ENCODE measurements at regions not wholly inside any gene's neighbourhood (a gene's known extent, or its start where the extent isn't known, plus 50 kb on each side); places are given as distances from the start of the nearest gene placed in this dataset.
A peak's percentile ranks its signal among the peaks of the same experiment; 100 is the strongest.

- no peak for DNase-seq (ENCODE audit: extremely low spot score in 2 of 2)
- H3K27me3 ChIP-seq: no peaks in the 10 kb centered on the region
- no peaks in the 10 kb centered on the region for H3K9me3 ChIP-seq
- H3K4me3 ChIP-seq: no peak overlapping the region
- H3K4me1 ChIP-seq: no peaks in the 10 kb centered on the region
- intact Hi-C loops (cut with DNase I): no loop called here
- peak overlapping the region; percentile 57 for H3K27ac ChIP-seq
- TF ChIP-seq CTCF (IDR thresholded peaks at IDR 0.05) (no peak), POLR2A (IDR thresholded peaks at IDR 0.05) (no peak), POLR2AphosphoS5 (IDR thresholded peaks at IDR 0.05; ENCODE audit: insufficient read depth in 1 of 2, low read depth in 1 of 2) (no peak)
- H3K36me3 ChIP-seq: no peaks in the 10 kb centered on the region
Observed at GRCh38 chr9:111197256-111197655, 132.8 kb downstream of the OR2K2 start.

- Histone ChIP-seq H3K27ac (peak overlapping the region; percentile 57), H3K4me3 (no peak overlapping the region), H3K9me3 (no peaks in the 10 kb centered on the region), H3K36me3 (no peaks in the 10 kb centered on the region), H3K27me3 (no peaks in the 10 kb centered on the region), H3K4me1 (no peaks in the 10 kb centered on the region)
- TF ChIP-seq POLR2AphosphoS5 (IDR thresholded peaks at IDR 0.05; ENCODE audit: insufficient read depth in 1 of 2, low read depth in 1 of 2) (no peak), CTCF (IDR thresholded peaks at IDR 0.05) (no peak), POLR2A (IDR thresholded peaks at IDR 0.05) (no peak)
- intact Hi-C loops (cut with DNase I): no loop called here
- DNase-seq (ENCODE audit: extremely low spot score in 2 of 2): no peak
Observed at GRCh38 chr9:111195766-111196165, 134.3 kb downstream of the OR2K2 start.

- no peak overlapping the region for H3K4me3 ChIP-seq
- intact Hi-C loops (cut with DNase I): no loop called here
- no peak overlapping the region for H3K27ac ChIP-seq
- no peaks in the 10 kb centered on the region for H3K27me3 ChIP-seq
- no peak for TF ChIP-seq POLR2AphosphoS5 (IDR thresholded peaks at IDR 0.05; ENCODE audit: insufficient read depth in 1 of 2, low read depth in 1 of 2)
- no peak for TF ChIP-seq CTCF (IDR thresholded peaks at IDR 0.05)
- no peak for TF ChIP-seq POLR2A (IDR thresholded peaks at IDR 0.05)
- DNase-seq (ENCODE audit: extremely low spot score in 2 of 2): no peak
- H3K36me3 ChIP-seq: no peaks in the 10 kb centered on the region
- no peaks in the 10 kb centered on the region for H3K4me1 ChIP-seq
- H3K9me3 ChIP-seq: no peaks in the 10 kb centered on the region
Observed at GRCh38 chr9:111193095-111193494, 136.9 kb downstream of the OR2K2 start.

GRCh38 chr9:111192650-111193049 is 137.4 kb downstream of the OR2K2 start:
- H3K4me1 ChIP-seq: no peaks in the 10 kb centered on the region
- H3K27ac ChIP-seq: no peak overlapping the region
- TF ChIP-seq POLR2A (IDR thresholded peaks at IDR 0.05): no peak
- H3K36me3 ChIP-seq: no peaks in the 10 kb centered on the region
- DNase-seq (ENCODE audit: extremely low spot score in 2 of 2): no peak
- no peaks in the 10 kb centered on the region for H3K27me3 ChIP-seq
- no peak overlapping the region for H3K4me3 ChIP-seq
- intact Hi-C loops (cut with DNase I): no loop called here
- H3K9me3 ChIP-seq: no peaks in the 10 kb centered on the region

GRCh38 chr9:111190347-111190746 is 139.7 kb downstream of the OR2K2 start:
- TF ChIP-seq POLR2AphosphoS5 (IDR thresholded peaks at IDR 0.05; ENCODE audit: insufficient read depth in 1 of 2, low read depth in 1 of 2) (no peak), POLR2A (IDR thresholded peaks at IDR 0.05) (no peak), CTCF (IDR thresholded peaks at IDR 0.05) (no peak)
- Histone ChIP-seq H3K27ac (no peak overlapping the region), H3K4me3 (no peak overlapping the region), H3K4me1 (no peaks in the 10 kb centered on the region), H3K9me3 (no peaks in the 10 kb centered on the region), H3K27me3 (no peaks in the 10 kb centered on the region), H3K36me3 (no peaks in the 10 kb centered on the region)
- intact Hi-C loops (cut with DNase I): no loop called here
- no peak for DNase-seq (ENCODE audit: extremely low spot score in 2 of 2)

- Histone ChIP-seq H3K4me1 (no peaks in the 10 kb centered on the region), H3K4me3 (no peak overlapping the region), H3K9me3 (no peaks in the 10 kb centered on the region), H3K27ac (peak overlapping the region; percentile 2), H3K27me3 (no peaks in the 10 kb centered on the region), H3K36me3 (no peaks in the 10 kb centered on the region)
- no peak for DNase-seq (ENCODE audit: extremely low spot score in 2 of 2)
- intact Hi-C loops (cut with DNase I): no loop called here
- TF ChIP-seq CTCF (IDR thresholded peaks at IDR 0.05) (no peak), POLR2AphosphoS5 (IDR thresholded peaks at IDR 0.05; ENCODE audit: insufficient read depth in 1 of 2, low read depth in 1 of 2) (no peak), POLR2A (IDR thresholded peaks at IDR 0.05) (no peak)
Observed at GRCh38 chr9:111187376-111187775, 142.6 kb downstream of the OR2K2 start.
